Activated CD8-positive, alpha-beta memory T cell treated with anti-CD3 and anti-CD28 coated beads, Interleukin-2, amount 50 U/mL, for 4 hours (primary cell): ENCODE measurements at regions not wholly inside any gene's neighbourhood (a gene's known extent, or its start where the extent isn't known, plus 50 kb on each side); places are given as distances from the start of the nearest gene placed in this dataset.

Source experiments
- DNase-seq: peaks from one replicate; pipeline ENCODE4 v3.0.0-alpha.2; 2020

DNA sequence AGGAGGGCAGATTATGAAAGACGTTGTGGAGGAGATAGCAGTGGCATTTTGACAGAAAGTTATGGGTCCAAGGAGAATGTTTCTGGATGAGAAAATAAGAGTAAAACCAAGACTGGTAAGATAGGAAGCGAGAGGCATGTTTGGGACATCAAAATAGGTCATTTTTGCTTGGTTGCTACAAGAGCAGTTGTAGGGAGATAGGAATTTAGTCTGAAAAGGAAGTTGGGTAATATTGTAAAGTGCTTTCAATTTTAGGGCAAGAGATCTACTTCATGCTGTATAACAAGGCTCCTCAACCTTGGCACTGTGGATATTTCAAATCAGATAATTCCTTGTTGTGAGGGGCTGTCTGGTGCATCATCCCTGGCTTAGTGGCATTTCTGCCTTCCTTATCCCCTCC lies 118.0 kb upstream of the DPH6 start:
- DNase-seq = no peak

DNA sequence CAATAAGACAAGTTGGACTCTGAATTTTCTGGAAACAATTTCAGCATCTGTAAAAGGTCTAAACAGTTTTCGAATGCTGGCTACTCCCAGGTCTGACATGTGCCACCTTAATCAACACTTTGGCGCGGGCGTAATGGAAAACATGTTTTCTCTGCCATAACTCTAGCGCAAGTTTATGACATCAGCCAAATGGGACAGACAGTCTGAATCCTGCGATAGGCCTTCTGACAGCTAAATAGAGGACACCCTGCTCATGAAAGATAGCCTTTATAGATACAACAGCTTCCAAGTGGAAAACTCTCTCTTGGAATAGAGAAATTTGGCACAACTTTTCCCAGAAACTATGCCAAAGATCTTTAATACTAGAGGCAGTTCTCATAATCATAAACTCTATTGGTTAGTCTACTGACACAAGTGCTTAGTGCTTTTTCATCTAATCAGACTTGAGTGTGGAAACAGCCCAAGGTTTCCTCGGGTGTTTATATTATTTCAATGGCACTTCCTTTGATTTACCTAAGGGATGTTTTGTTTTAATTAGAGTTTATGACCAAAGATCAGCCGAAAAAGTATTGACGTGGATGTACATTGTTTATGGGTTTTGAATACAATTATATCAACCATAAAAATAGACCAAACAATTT lies 120.1 kb upstream of the DPH6 start:
- no peak for DNase-seq

DNA sequence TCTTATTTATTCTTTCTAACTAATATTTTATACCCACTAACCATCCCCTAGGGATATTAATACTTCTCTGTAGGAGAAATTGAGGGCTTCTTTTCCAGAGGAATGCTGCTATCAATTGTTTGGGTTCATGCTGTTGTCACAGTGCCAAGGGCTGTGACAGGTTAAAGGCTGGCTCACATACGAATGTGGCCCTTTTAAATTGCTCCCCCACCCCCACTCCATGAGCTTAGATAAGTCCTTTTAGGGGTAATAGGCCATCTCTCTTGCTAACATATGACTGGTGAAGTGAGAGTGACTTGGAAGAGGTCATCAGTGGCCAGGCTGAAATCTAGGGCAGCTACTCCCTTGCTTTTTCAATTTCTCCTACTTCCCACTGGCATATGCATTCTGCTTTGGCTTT lies 121.9 kb upstream of the DPH6 start:
- DNase-seq = no peak

DNA sequence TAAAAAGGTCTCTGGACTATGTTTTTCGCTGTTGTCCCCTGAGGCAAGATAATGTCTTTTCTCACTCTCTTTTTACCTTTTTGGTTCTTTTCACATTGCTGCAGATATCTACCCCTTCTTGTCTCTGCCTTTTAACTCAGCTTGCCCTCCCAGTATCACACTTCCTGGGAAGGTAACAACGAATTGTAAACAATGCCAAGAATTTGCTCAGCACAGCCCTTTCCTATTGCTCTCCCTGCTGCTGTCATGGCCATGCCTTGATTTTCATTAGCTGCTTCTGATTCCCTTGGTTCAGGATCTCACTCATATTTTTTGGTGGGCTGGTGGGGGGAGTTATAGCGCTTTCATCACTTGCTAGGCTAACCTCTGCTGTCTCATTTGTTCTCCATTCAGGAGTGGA lies 123.1 kb upstream of the DPH6 start:
- DNase-seq = no peak

DNA sequence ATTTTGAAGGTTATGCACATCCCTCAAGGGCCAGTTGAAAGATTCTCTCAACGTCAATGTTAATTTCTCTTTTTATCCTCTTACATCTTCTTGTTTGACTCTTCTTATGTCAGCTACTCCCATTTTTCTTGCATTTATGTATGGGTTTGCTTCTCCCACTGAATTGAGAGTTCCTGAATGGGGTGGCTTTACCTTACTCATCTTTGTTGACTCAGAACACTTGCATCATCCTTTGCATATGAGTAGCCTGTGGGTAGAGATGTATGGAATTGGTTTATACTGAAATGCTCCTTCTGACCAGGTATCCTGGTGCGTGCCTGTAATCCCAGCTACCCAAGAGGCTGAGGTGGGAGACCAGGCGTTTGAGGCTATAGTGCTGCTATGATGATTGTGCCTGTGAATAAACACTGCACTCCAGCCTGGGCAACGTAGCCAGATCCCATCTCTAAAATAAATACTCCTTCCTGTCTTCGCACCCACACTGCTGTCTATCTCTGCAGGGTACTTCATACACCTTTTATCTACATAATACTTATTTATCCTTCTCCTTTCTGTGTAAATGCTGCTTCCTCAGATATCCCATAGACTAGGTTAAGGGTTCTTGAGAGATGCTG lies 123.6 kb upstream of the DPH6 start:
- DNase-seq = no peak

DNA sequence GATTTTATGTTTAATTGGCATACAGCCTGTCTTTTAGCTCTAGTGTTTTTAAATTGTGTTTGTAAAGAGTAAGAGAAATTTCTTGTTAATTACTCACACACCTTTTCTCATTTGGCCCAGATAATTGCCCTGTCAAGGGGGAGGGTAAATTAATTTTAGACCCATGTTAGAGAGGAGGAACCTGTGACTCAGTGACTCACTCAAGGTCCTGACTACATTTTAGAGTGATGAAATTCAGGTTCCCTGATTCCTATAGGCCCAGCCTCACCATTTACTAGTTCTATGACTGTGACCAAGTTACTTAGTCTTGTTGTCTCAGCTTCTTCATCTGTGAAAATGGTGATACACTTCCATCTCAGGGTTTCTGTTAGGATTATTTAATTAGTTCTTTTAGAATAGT lies 125.2 kb upstream of the DPH6 start:
- DNase-seq = no peak

DNA sequence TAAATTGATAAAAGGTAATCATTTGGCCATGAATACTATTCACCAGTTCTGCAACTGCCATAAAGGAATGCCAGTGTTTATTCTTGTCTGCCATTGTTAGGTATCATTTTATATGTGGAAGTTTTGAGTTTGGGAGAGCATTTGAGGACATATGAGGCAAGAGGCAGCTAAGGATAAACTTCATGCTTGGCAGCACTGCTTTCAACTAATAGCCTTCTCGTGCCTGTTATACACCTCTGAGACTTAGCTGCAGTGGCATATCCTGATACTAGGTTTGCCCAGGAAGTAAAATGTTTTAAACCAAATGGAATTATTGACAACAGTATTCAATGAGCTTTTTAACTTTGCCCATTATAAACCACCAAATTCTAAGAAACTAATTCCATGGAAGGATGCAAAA lies 126.0 kb upstream of the DPH6 start:
- DNase-seq = no peak

DNA sequence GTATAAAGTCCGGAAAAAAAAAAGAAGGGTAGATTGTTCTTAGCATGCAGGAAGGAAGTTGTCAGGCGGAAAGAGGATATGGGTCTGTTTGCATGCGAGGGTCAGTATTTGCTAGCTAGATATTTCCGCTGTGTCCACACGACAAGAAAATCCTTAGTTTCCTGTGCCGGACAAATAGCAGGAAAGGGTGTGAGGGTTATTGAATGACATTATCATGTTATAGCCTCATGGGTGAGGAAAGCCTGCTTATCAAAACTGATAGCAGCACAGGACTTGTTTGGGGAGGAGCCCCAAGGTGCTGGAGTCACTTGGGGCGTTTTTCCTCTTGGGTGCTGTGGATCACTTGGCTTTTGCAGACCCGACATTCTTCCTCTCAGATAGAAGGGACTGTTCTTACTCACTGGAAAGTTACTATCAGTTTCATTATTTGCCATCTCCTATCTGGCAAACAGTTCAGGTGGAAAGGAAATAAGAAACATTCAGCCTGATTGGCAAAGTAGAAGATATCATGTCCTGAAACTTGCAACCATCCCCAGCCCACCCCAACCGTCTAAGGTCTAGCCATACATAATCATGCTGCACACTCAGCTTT lies 127.2 kb upstream of the DPH6 start:
- DNase-seq = no peak

DNA sequence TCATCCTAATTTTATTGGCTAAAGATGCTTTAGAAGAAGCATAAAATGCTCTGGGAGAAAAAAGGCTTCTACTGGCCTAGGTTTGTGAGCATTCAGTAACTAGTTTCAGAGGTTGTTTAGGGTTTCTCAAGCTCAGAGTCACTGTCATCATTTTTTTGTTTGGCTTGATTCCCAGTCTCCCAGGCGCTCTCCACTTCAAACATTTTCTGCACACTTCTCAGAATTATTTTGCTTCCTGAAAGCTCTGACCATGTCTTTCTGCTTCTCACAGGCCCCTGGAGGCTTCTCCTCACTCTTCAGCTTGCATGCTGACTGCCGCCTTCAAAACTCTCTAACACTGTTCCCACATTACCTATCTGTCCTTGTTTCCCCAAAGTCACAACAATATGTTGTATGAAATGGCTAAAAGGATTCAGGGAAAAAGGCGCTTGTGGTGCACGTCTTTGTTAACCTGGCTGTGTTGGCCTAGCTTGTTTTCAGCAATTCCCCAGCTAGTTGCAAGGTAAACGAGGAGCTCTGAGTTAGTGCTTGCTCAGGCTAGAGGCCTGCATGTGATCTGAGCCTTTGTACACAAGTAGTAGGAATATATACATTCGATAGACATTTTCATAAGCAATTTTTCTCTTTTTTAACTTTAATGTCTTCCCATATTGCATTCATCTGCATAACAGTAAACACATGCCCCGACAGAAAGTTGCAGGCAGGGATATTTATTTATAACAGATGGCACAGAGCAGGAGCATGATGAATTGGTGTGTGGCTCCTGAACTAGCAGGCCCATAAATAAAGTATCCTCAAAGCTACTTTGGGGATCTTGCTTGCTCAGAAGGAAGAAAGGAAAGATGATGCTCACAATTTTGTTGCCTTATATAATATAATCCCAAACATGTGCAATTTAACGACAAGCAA lies 129.2 kb upstream of the DPH6 start:
- no peak for DNase-seq

DNA sequence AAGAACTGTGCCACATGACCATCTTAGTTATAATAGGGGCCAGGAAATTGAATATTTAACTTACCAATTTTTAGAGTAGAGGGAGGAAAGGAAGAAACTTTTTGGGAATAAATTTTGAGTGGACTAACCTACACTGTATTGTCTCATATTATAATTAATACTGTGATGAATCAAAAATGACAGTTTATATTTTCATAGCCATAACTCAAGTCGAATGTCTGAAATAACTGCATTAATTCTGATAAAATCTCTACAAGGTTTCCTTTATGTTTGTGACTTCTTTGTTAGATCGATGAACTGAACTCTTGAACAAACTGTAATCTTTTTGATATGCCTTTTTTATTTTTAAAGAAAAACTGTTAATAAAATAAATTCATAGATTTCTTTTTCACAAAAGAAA lies 132.8 kb upstream of the DPH6 start:
- DNase-seq = no peak

DNA sequence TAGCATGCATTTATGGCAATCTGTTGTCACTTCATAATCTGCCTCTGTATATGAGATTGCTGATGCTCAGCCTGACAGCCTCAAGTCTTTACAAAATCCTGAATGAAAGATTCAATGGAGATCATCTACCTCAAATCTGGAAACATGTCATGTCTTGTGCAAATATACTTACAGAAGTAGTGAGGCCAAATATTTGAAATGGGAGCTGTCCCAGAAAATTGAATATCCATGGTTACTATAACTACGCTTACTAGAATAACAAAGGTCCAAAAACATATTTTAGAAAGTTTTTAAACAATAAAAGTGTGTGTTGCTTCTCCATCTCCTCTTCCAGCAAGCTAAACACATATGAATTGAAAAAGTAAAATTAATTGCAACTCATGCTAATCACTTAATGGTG lies 133.2 kb upstream of the DPH6 start:
- no peak for DNase-seq

DNA sequence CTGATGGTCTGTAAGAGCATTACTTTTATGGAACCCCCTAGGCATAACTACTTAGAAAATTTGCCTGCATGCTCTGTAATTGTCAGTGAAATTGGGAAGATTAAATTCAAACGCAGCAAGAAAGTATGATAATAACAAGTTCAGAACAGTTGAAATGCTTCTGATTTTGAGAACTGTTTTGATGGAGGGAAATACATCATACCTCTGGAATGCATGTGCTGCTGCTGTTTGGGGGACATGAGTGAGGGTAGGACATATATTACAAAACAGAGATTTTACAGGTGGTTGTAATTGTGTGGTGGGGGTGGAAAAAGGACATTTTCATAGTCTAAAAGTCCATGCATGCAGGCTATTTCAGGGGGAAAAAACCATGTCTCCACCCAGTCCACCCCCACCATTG lies 135.0 kb upstream of the DPH6 start:
- no peak for DNase-seq

DNA sequence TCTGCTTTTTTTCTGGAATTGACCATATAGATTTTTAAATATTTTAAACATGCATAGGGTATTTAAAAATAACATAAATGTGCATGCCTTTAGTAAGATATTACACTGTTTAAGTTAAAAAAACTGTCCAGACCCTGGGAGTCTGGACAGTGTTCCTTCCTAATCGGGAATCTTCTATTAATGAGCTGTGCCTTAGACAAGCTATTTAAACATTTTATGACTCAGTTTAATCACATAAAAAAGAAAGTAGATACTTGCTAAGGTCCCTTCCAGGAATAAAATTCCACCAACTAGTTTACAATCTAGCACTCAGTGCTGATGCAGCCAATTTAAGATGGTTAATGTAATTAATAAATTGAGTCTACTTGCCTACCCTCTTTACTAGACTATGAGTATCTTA lies 140.4 kb upstream of the DPH6 start:
- no peak for DNase-seq

DNA sequence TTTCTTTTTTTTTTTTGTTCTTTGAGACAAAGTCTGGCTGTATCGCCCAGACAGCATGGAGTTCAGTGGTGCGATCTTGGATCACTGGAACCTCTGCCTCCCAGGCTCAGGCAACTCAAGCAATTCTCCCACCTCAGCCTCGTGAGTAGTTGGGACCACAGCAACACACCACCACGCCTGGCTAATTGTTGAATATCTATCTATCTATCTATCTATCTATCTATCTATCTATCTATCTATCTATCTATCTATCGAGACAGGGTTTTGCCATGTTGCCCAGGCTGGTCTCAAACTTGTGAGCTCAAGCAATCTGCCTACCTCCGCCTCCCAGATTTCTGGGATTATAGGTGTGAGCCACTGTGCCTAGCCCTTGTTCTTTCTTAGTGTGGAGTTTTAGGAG lies 143.3 kb upstream of the DPH6 start:
- DNase-seq = no peak

DNA sequence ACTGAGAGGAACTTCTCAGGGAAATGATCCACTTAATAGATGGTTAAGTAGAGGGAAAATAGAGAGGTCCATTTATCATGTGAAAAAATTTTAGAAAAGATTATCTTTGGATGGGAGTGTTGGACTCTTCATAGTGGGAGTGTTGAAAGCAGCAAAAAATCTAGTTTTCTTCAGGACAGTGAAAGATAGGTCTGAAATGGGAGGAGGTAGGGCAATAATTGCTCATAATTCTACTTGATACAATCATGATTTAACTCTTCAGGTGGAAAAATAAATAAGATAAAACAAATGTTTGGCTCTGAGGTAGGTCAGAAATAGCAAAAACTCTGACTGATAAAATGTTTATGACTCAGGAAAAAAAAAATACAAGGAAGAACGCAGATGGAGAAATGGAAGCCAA lies 144.1 kb upstream of the DPH6 start:
- DNase-seq = no peak

DNA sequence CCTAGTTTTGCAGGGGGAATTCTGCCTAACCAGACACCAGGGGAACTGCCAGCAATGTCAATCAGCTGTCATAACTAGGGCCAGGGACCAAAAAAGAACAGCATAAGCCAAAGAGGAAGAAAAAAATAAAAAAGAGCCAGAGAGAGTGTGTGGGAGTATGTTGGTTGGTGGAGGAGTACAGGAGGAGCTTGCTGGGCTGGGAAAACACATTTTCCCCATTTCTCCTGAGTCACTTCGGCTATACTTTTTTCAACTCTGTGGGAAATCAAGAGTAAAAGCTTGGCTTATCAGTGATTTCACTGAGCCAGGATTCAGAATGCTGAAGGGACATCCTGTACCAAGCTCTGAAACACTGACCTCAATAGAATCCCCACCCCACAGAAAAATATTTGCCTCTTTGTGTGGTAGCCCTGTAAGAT lies 144.7 kb upstream of the DPH6 start:
- DNase-seq = no peak

DNA sequence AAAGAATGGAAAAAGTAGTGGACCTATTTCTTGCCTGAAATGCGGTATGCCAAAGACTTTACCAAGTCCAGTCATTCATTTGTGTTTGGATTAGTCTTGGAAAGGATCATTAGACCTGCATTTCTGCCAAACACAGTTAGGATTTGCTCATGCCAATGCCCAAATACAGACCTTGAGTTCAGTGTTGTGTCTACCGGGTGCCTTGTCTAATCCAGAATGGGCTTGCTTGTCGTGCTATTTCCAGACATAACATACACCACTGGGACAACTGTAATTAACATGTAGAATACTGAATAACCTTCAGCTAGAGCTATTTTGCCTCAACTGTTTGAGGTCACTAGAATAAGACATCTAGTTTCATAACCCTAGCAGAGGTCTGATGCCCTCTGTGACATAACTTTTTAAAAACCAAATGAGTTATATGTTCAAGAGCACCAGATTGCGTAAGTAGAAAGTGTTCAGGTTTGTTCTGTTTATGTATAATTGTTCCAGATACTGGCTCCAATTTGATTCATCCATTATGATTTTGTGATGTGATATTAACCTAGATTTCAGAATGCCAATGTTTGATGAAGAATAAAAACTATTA lies 145.3 kb upstream of the DPH6 start:
- DNase-seq = no peak

DNA sequence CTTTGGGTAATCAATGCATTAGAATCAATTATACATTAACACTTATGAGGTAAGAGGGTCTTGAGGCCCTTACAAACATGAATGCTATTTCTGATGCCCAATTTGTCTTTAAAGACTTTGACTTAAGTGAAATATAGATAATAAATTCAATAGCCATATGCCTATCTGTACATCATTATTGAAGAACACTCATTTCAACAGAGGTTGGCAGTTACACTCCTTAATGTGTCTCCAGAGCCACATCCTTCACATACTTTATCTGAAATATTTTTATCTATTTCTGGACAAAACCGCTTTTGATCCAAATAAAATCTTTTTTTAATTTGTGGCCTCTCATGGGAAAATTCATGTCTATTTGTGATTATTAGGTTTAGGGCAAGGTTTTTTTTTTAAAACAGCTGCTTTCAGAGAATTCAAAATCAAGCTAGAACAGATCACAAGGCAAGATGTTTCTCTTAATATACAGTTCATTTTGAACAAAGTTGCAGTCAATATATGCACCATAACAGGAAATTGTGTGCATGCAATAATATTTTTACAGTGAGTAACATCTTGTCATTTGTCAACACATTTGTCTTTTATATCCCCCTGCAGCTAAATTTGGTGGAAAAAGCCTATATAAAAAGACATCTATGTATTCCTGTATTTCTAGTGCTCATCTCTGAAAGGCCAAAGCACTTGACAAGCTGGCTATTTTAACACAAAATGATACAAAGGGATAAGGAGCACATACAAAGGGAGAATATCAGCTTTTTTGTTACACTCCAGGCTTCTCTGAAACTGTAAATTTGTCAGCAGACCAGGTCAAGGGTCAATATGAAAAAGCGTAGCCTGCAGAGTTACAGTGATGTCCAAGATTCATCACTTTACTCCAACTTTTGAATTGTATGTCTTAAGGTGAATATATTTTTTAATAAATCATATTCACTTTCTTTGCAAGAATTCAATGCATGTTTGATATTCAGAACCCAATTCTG lies 146.2 kb upstream of the DPH6 start:
- no peak for DNase-seq

DNA sequence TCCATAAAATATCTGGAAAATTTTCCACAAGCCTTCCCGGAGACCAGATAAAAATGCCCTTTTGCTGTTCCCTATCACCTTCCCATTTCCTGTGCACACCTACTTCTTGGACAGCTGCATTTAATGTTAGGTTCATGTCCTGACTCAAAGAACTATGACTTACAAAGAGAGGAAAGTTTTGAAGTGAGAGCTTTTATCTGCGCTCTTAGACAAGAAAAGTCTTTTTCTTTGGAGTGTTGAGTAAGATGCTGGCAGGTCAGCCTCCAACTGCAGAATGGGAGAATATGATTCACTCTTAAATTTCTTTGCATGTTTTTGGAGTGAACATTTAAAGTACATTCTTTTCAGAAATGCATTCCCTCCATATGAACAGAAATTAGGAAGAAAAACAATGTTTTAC lies 147.3 kb upstream of the DPH6 start:
- DNase-seq = no peak

DNA sequence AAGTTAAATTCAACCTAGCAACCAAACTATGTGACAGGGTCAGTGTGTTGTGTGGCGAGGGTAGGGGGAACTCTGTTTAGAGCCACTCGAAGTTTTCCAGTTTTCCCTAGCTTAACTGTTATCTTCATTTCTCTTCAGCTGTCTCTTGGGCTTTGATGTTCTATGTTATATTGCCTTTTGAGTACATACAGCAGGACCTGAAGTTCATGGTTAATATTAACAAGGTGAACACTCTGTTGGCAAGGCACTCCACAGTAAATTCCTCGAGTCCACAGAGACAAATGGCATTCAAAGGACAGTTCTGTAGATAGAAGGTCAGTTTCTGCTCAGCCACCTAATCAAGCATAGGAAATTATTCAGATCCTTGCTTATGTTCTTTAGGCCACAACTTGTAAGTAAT lies 147.9 kb upstream of the DPH6 start:
- DNase-seq = no peak

DNA sequence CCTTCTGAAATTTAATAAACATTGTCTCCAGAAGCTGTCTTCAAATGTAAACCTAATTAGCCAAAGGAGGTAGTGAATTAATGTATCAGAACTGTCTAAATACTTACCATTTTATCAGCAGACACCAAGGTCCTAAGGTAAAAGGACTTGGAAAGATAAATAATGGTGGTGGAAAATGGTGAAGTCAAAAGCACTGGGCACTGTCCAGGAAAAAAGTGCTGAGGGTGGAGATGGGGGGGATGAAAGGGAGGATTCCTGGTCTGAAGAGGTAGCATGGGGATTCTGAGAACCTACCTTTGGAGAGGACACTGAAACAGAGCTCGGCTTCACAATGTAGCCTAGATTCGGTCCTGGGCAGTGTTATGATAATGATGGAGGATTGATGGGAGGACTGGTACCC lies 149.0 kb upstream of the DPH6 start:
- no peak for DNase-seq

DNA sequence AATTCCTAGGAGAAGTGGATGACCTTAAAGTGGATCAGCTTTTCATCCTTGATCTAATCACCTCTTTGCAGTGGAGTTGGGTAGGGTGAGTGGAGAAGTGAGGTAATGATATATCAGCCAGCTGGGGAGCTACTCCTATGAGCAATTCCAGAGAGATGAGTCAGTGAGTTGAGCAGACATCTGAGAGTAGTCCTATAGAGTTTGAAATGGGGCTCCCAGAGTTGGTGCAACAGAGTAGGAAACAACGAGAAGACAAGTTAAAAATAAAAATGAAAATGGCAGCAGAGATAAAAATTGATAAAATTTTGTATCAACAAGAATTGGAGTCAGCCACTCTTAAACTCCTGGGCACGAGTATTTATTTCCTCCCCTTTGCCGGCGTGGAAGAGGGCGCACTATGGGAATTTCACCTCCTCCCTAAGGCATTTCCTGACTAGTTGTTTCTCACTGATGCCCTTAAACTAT lies 150.8 kb upstream of the DPH6 start:
- no peak for DNase-seq
